H9 (cell line): ENCODE measurements at regions not wholly inside any gene's neighbourhood (a gene's known extent, or its start where the extent isn't known, plus 50 kb on each side); places are given as distances from the start of the nearest gene placed in this dataset.

Experiments
- DNase-seq: peaks from one replicate; pipeline ENCODE4 v3.0.0-alpha.2; 2017
- H2AFZ ChIP-seq: one replicate; pipeline ENCODE4 v1.6.1; 2013; ENCODE audit warnings: mild to moderate bottlenecking, low read length, control low read depth, moderate library complexity
- H2AK5ac ChIP-seq: 2 replicates; pipeline ENCODE4 v1.6.1; 2013; ENCODE audit warnings: low read length, control low read depth, mixed read lengths; ENCODE audit not compliant: insufficient read length
- H2BK120ac ChIP-seq: one replicate; pipeline ENCODE4 v1.6.1; 2013; ENCODE audit warnings: low read depth, mild to moderate bottlenecking, low read length, control low read depth, inconsistent platforms; ENCODE audit not compliant: poor library complexity, severe bottlenecking
- H2BK12ac ChIP-seq: 2 replicates; pipeline ENCODE4 v1.6.1; 2013; ENCODE audit warnings: low read length, control low read depth, mixed read lengths, low read depth; ENCODE audit not compliant: insufficient read length
- H2BK15ac ChIP-seq: 2 replicates; pipeline ENCODE4 v1.6.1; 2013; ENCODE audit warnings: low read depth, low read length, control low read depth
- H2BK20ac ChIP-seq: one replicate; pipeline ENCODE4 v1.6.1; 2013; ENCODE audit warnings: low read depth, mild to moderate bottlenecking, low read length, control low read depth, inconsistent platforms; ENCODE audit not compliant: poor library complexity, severe bottlenecking
- H2BK5ac ChIP-seq: 2 replicates; pipeline ENCODE4 v1.6.1; 2013; ENCODE audit warnings: low read length, control low read depth, mixed read lengths; ENCODE audit not compliant: insufficient read length
- H3K14ac ChIP-seq: 2 replicates; pipeline ENCODE4 v1.6.1; 2013; ENCODE audit warnings: low read length, control low read depth; ENCODE audit not compliant: insufficient read depth
- H3K18ac ChIP-seq: 2 replicates; pipeline ENCODE4 v1.6.1; 2013; ENCODE audit warnings: low read depth, mild to moderate bottlenecking, mixed read lengths, low read length, control low read depth; ENCODE audit not compliant: insufficient read length
- H3K23ac ChIP-seq: 2 replicates; pipeline ENCODE4 v1.6.1; 2013; ENCODE audit warnings: low read length, control low read depth, mixed read lengths, low read depth; ENCODE audit not compliant: insufficient read length
- H3K23me2 ChIP-seq: 2 replicates; pipeline ENCODE4 v1.6.1; 2013; ENCODE audit warnings: low read depth, mild to moderate bottlenecking, mixed read lengths, low read length, control low read depth; ENCODE audit not compliant: insufficient read length, poor library complexity, severe bottlenecking
- H3K27ac ChIP-seq: 2 replicates; pipeline ENCODE4 v1.5.1; 2013; ENCODE audit warnings: low read length, control low read depth, mixed read lengths, low read depth; ENCODE audit not compliant: insufficient read length
- H3K27me3 ChIP-seq: 2 replicates; pipeline ENCODE4 v1.6.1; 2013; ENCODE audit warnings: low read length, control low read depth, inconsistent platforms; ENCODE audit not compliant: insufficient read depth
- H3K4ac ChIP-seq: 2 replicates; pipeline ENCODE4 v1.6.1; 2013; ENCODE audit warnings: low read depth, mild to moderate bottlenecking, control low read depth, inconsistent platforms, low read length, moderate library complexity
- H3K4me1 ChIP-seq: 2 replicates; pipeline ENCODE4 v1.6.1; 2013; ENCODE audit warnings: low read length, control low read depth, inconsistent platforms; ENCODE audit not compliant: insufficient read depth
- H3K4me2 ChIP-seq: 2 replicates; pipeline ENCODE4 v1.6.1; 2013; ENCODE audit warnings: low read length, control low read depth, mixed read lengths; ENCODE audit not compliant: insufficient read length, insufficient read depth
- H3K56ac ChIP-seq: 2 replicates; pipeline ENCODE4 v1.6.1; 2013; ENCODE audit warnings: low read depth, mild to moderate bottlenecking, mixed read lengths, low read length, control low read depth; ENCODE audit not compliant: insufficient read length
- H3K79me1 ChIP-seq: 2 replicates; pipeline ENCODE4 v1.6.1; 2013; ENCODE audit warnings: low read depth, mild to moderate bottlenecking, moderate library complexity, low read length, control low read depth, inconsistent platforms; ENCODE audit not compliant: insufficient read depth, poor library complexity, severe bottlenecking
- H3K79me2 ChIP-seq: 2 replicates; pipeline ENCODE4 v1.6.1; 2013; ENCODE audit warnings: low read length, control low read depth, inconsistent platforms; ENCODE audit not compliant: insufficient read depth
- H3K9ac ChIP-seq: 2 replicates; pipeline ENCODE4 v1.6.1; 2013; ENCODE audit warnings: low read length, control low read depth, mixed read lengths; ENCODE audit not compliant: insufficient read length; ENCODE audit errors: extremely low read depth
- H3K9me3 ChIP-seq: one replicate; pipeline ENCODE4 v1.6.1; 2013; ENCODE audit warnings: low read depth, low read length, inconsistent platforms; ENCODE audit not compliant: control insufficient read depth
- H3T11ph ChIP-seq: one replicate; pipeline ENCODE4 v1.6.1; 2013; ENCODE audit warnings: mild to moderate bottlenecking, low read length, control low read depth, inconsistent platforms
- H4K20me1 ChIP-seq: one replicate; pipeline ENCODE4 v1.6.1; 2013; ENCODE audit not compliant: control insufficient read depth, insufficient read length, insufficient read depth
- H4K5ac ChIP-seq: 2 replicates; pipeline ENCODE4 v1.6.1; 2013; ENCODE audit warnings: low read depth, mild to moderate bottlenecking, mixed read lengths, low read length, control low read depth; ENCODE audit not compliant: insufficient read length
- H4K8ac ChIP-seq: replicated peaks from 2 replicates; pipeline ENCODE4 v1.6.1; 2013; ENCODE audit warnings: low read length, control low read depth, mixed read lengths, low read depth; ENCODE audit not compliant: insufficient read length
- H4K91ac ChIP-seq: 2 replicates; pipeline ENCODE4 v1.6.1; 2013; ENCODE audit warnings: low read depth, mild to moderate bottlenecking, moderate library complexity, mixed read lengths, low read length, control low read depth; ENCODE audit not compliant: insufficient read length
- H3K27ac Mint-ChIP-seq, 3 experiments: 2 replicates in 2 of 3; 3 replicates in 1 of 3; pipeline ENCODE4 v1.8.0; 2020 to 2021; ENCODE audit warnings: mixed read lengths in 3 of 3, mild to moderate bottlenecking in 1 of 3, moderate library complexity in 1 of 3
- H3K27me3 Mint-ChIP-seq: 2 replicates; pipeline ENCODE4 v1.8.0; 2021; ENCODE audit warnings: low read depth, mild to moderate bottlenecking, moderate library complexity, mixed read lengths
- H3K36me3 Mint-ChIP-seq, 3 experiments: 2 replicates in 2 of 3; 3 replicates in 1 of 3; pipeline ENCODE4 v1.8.0; 2020 to 2021; ENCODE audit warnings: low read depth in 3 of 3, mixed read lengths in 3 of 3; ENCODE audit not compliant: insufficient read depth in 1 of 3
- H3K4me1 Mint-ChIP-seq, 2 experiments: 2 replicates each; pipeline ENCODE4 v1.8.0; 2020; ENCODE audit warnings: mixed read lengths in 2 of 2
- H3K4me3 Mint-ChIP-seq, 2 experiments: 2 replicates in 1 of 2; 3 replicates in 1 of 2; pipeline ENCODE4 v1.8.0; 2020 to 2021; ENCODE audit warnings: mild to moderate bottlenecking in 2 of 2, mixed read lengths in 2 of 2, moderate library complexity in 1 of 2
- H3K9me3 Mint-ChIP-seq, 2 experiments: 2 replicates in 1 of 2; 3 replicates in 1 of 2; pipeline ENCODE4 v1.8.0; 2020; ENCODE audit warnings: mild to moderate bottlenecking in 2 of 2, mixed read lengths in 2 of 2, moderate library complexity in 1 of 2
- WGBS: extraction: QIAGEN DNeasy Blood & Tissue Kit; methylation state at CpG from one replicate; pipeline ENCODE4 v1.1.7; 2013; ENCODE audit warnings: missing lambda C conversion rate, low lambda C conversion rate, mixed read lengths; ENCODE audit not compliant: insufficient read length; ENCODE audit errors: extremely low coverage; 5-methylcytosine and 5-hydroxymethylcytosine counted together
- TF ChIP-seq, protein P1 (sequence below): fragments of 200-600 bp; sonication (generic); conservative IDR thresholded peaks from 3 replicates; pipeline ENCODE4 v1.8.0; 2021; ENCODE audit warnings: antibody characterized with exemption, mild to moderate bottlenecking

DNA sequence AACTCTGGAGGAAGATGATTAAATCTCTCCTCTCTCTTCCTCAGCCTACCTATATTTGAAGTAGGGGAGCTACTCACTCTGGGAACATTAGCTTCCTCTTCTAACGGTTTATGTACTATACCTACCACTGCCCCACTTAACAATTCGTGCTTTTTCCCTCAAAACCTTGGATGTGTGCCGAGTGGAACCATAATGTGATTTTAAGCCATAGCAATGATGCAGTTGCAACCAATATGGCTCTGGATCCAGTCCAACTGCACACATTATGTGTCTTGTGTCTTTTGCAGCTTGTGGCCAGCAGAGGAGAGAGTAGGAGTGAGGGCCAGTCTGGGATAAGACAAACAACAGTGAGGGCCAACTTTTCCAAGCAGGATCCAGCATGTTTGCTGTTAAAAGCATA, 170.7 kb downstream of the GATA3 start:
- Mint-ChIP-seq H3K4me3 (no peak overlapping the region), H3K27ac (no peak overlapping the region), H3K36me3 (no peaks in the 10 kb centered on the region), H3K9me3 (no peaks in the 10 kb centered on the region), H3K4me1 (no peaks in the 10 kb centered on the region), H3K27me3 (peaks cover 7% of the 10 kb centered on the region)
- TF ChIP-seq, protein P1, sequence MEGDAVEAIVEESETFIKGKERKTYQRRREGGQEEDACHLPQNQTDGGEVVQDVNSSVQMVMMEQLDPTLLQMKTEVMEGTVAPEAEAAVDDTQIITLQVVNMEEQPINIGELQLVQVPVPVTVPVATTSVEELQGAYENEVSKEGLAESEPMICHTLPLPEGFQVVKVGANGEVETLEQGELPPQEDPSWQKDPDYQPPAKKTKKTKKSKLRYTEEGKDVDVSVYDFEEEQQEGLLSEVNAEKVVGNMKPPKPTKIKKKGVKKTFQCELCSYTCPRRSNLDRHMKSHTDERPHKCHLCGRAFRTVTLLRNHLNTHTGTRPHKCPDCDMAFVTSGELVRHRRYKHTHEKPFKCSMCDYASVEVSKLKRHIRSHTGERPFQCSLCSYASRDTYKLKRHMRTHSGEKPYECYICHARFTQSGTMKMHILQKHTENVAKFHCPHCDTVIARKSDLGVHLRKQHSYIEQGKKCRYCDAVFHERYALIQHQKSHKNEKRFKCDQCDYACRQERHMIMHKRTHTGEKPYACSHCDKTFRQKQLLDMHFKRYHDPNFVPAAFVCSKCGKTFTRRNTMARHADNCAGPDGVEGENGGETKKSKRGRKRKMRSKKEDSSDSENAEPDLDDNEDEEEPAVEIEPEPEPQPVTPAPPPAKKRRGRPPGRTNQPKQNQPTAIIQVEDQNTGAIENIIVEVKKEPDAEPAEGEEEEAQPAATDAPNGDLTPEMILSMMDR = no peak
- no peak overlapping the region for H3K14ac ChIP-seq
- no peak overlapping the region for H3K4me2 ChIP-seq
- H2BK5ac ChIP-seq = no peak overlapping the region
- H3K4ac ChIP-seq = no peak overlapping the region
- no peak for DNase-seq
- no peaks in the 10 kb centered on the region for H3K23me2 ChIP-seq
- no peak overlapping the region for H4K91ac ChIP-seq
- H2AFZ ChIP-seq = no peak overlapping the region
- H2BK15ac ChIP-seq = no peak overlapping the region
- H3K18ac ChIP-seq = no peak overlapping the region
- no peak overlapping the region for H4K5ac ChIP-seq
- H3K9ac ChIP-seq = no peak overlapping the region
- no peak overlapping the region for H2BK12ac ChIP-seq
- no CpG with 5 or more reads among the region's 3 CpGs for WGBS
- no peak overlapping the region for H3K23ac ChIP-seq
- no peak overlapping the region for H3T11ph ChIP-seq
- no peaks in the 10 kb centered on the region for H4K20me1 ChIP-seq
- H4K8ac ChIP-seq = no peak overlapping the region
- no peak overlapping the region for H3K27ac ChIP-seq
- H3K56ac ChIP-seq = no peak overlapping the region
- no peaks in the 10 kb centered on the region for H3K4me1 ChIP-seq
- no peak overlapping the region for H2BK120ac ChIP-seq
- no peak overlapping the region for H2AK5ac ChIP-seq
- H3K27me3 ChIP-seq = no peaks in the 10 kb centered on the region
- no peaks in the 10 kb centered on the region for H3K79me2 ChIP-seq
- H3K79me1 ChIP-seq = no peaks in the 10 kb centered on the region
- no peak overlapping the region for H2BK20ac ChIP-seq
- no peaks in the 10 kb centered on the region for H3K9me3 ChIP-seq
